ENCODE measurements at regions not wholly inside any gene's neighbourhood (a gene's known extent, or its start where the extent isn't known, plus 50 kb on each side); places are given as distances from the start of the nearest gene placed in this dataset.

DNA sequence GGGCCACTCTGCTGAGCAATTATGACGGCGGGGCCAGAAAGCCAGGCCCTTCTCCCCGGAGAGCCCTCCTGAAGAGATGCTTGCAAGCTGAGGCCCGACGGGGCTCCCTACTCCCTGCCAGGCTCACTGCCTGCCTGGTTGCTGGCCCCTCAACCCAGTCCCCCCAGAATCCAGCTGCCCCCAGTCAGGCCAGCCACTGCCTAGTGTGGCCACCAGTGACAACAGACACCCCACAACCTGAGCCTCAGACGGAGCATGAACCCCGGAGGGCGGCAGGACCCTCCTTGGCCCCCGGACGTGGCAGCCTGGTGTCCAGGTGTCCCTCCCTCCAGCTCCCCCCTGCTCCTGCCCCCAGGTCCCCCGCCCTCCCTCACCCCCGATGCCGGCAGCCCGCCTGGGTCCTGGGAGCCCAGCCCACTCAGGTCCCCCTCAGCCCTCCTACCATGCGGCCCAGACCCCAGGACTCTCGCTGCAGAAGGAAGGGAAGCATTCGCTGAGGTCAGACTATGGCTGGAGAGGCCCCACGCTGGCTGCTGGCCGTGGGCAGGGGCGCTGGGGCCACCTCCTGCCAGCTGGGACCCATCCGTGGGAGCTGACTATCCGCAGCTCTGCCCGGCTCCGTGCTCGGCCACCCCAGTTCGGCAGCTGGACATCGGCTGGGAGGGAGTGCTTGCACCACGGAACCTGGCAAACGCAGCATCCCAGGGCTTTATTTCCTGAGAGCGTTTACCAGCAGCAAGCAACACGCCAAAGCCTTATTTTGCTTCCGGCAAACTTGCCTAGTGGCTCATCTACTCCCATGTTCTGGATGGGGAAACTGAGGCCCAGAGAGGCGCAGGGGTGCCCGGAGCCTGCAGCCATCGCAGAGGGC, 89.8 kb downstream of the UNCX start:
- DNase-seq, result no peak

DNA sequence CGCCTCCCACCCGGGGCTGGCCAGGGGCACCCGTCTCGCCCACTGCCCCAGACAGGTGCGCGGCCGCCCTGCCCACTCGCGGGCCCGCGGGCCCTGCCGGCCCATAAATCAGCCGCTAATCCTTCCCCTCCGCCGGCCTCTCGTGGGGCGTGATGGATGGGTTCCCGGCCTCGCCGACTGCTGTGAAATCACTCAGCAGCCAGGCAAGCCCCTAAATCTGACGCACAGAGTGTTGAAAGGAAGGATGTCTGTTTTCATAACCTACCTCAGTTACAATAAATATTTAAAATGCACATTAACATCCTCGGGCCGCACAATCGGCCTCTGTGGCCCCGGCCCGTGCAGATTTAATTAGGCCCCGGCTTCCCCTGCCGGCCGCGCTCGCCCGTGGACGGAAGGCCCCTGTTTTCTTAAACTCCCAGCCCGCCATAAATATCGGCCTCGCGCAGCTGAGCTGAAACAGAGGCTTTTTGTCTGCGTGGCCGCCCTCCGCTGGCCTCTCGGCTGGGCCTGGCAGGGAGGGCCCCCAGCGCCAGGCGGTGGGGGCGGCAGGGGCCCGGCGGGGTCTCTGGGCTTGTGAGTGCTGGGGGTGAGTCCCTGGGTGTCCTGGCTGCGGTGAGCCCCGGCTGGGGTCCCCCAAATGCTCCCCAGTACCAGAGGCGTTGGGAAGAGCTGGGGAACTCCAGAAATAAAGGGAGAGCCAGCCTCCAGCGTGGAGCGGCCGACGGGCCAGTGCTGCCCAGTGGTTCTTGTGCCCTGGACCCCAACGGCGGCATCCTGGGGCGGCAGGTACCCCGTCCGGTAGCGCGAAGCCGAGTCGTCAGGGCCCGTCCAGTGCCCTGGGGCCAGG, 90.7 kb downstream of the UNCX start:
- DNase-seq, result no peak

DNA sequence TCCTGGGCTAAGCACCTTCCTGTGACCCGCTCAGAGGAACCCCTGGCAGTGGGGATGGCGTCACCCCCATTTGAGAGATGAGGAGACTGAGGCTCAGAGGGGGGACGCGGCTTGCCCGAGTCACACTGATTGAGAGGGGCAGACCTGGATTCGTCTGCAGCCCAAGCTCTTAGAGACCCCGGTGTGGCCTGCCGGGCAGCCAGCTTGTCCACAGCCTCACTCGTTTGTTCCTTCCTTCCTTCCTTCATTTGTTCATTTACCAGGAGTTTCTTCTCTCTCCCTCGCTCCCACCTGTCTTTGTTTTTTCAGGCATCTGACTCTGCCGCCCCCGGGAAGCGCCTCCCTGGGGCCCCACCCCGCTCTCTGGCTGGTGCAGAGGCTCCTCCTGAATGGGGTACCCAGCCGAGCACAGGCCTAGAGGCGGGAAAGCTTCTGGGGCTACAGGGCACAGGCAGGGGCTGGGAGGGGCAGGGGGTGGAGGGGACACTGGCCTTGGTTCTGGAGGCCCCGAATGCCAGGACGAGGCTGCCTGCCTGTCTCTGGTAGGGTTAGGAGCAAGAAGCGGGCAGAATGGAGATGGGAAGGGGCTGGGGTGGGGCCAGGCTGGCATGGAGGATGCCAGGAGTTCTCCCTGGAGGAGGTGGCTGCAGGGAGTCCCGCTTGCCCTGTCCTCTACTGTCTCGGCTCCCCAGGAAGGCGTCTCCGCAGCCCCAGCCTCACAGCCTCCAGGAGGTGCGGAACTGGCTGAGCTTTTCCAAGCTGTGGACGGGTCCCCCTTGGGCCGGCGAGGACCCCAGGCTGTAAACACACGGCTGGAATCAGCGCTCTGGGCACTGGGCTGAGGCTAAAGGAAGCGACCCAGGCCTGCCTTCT, 91.6 kb downstream of the UNCX start:
- no peak for DNase-seq

DNA sequence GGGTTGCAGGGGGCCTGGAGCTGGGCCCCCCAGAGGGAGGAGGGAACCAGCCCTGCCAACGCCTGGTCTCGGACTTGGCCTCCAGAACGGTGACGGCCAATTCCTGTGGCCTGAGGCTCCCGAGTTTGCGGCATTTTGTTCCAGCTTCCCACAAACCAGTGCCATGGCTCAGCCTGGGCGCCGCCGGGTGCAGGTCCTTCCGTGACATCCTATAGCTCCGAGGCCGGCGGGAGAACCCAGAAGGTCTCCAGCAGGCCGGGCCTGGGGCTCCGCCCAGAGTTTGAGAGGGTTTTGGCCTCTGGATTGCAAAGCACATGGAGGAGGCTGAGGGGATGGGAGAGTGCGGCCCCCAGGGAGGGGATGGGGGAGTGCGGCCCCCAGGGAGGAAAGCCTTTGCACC, 92.6 kb downstream of the UNCX start:
- DNase-seq, result no peak

DNA sequence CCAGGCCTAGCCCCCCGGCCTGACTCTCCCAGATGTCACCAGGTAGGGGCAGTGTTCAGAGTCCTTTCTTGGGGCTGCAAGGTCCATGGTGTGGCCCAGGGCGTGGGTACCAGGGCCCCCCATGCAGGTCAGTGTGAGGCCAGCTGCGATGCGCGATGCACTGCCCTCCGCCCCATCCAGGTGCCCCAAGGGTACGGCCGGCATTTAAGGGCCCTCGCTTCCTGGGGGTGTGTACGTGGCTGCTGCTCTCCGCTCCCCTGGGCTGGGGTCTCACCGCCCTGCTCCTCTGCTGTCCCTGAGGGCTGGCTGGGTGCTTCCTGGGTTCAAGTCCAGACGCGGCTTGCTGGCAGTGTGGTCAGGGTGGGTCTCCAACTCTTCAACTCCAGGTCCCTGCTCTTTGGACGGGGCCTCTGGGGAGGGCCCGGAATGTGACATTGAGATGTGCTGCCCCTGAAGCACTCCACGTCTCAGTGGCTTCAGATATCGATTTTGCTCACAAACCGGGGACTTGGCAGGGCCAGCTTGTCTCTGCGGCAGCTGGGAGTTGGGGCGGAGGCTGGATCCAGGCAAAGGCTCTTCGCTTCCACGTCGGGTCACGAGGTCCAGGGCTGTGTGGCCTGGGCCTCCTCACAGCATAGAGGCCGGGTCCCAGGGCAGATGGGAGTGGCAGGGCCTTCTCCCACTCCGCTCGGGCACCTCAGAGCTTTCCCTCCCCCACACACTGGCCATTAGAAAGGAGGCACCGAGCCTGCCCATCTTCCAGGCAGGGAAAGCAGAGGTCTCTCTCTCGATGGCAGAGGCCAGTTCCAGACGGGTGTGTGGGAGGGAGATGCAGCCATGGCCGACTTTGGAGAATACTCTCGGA, 93.2 kb downstream of the UNCX start:
- DNase-seq, result no peak

DNA sequence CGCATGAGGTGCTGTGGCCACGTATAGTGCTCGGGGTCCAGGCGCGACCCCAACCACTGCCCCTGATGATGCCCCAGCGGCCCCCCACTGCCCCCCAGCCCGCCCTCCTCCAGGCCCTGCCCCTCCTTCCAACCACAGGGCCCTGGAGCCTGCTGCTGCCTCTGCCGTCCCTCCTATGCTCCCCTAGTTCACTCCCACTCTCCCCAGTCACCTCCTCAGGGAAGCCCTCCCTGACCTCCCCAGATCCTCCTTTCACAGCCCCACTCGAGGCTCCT, 93.8 kb downstream of the UNCX start:
- no peak for DNase-seq

DNA sequence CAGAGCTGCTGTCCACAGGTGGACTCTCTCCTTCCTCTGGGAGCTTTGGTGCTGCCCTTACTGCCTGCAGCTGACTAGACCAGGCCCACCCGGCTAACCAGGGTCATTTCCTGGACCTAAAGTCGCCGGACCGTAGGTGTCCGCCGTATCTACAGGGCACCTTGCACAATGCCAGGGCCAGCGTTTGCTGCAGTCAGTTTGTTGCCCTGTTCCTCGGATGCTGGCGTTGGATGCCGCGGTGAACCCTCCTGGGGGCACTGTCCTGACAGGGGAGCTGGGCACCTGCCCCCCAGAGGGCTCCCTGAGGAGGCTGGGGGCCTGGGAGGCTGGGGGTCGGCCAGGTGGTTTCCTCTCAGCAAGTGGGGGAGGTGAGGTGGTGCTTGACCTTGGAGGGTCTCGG, 96.6 kb downstream of the UNCX start:
- DNase-seq, result no peak

DNA sequence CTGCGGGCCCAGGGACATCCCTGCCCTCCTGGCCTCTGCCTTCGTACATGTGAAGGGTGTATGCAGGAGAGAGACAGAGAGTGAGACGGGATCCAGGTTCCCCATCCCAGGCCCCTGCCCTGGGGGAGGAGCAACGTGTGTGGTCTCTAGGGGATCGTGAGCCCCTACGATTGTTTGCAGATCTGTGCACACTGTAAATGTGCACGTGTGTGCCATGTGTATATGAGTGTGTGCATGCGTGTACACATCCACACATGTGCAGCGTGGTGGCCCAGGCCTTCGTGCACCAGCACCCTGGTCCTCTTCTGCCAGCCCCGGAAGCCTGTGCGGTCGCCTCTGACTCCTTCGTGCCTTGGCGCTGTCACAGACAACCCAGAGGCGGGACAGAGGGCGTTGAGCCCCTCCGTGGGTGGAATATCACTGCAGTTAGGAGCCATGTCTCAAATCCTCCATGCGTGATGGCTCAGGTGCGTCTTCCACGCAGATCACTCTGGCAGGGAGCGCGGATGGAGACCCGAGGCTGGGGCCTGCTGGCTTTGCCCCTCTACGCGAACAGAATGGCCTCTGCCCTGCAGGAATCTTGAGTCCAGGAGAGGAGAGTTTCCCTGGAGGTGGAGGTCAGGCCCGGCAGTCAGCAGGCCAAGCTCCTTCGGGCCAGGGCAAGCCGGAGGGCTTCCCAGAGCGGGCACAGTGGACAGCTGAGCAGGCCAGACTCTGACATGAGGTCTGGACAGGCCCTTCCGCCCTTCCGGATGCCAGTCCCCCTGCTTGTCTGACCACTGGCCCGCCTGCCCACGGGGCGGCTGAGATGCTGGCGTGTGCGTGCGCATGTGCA, 97.5 kb downstream of the UNCX start:
- no peak for DNase-seq

DNA sequence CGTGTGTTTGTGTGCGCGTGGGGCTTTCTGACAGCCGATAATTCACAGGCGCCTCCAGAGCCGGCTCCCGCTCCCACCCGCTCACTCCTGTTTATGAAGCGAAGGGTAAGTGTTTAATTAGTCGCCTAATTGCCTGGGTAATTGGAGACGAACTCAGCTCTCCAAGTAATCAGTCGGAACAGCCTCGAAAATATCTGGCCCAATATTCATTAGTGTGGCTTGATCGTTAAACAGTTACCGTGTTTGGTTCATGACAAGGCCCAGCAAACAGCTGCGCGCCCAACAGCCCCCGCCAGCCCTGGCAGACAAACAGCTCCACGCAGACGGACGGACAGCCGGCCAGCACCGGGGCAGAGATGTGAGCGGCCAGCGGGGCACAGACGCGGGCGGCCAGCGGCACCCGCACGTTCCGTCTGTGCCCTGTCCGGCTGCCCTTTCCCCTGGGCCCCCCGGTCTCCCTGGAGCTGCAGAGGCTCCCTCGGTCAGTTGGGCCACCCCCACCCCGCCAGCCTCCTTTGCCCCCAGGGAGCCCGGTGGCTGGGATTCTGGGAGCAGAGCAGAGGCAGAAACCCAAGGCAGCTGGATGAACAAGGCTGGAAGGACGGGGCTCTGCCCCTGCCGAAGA, 98.2 kb downstream of the UNCX start:
- no peak for DNase-seq

DNA sequence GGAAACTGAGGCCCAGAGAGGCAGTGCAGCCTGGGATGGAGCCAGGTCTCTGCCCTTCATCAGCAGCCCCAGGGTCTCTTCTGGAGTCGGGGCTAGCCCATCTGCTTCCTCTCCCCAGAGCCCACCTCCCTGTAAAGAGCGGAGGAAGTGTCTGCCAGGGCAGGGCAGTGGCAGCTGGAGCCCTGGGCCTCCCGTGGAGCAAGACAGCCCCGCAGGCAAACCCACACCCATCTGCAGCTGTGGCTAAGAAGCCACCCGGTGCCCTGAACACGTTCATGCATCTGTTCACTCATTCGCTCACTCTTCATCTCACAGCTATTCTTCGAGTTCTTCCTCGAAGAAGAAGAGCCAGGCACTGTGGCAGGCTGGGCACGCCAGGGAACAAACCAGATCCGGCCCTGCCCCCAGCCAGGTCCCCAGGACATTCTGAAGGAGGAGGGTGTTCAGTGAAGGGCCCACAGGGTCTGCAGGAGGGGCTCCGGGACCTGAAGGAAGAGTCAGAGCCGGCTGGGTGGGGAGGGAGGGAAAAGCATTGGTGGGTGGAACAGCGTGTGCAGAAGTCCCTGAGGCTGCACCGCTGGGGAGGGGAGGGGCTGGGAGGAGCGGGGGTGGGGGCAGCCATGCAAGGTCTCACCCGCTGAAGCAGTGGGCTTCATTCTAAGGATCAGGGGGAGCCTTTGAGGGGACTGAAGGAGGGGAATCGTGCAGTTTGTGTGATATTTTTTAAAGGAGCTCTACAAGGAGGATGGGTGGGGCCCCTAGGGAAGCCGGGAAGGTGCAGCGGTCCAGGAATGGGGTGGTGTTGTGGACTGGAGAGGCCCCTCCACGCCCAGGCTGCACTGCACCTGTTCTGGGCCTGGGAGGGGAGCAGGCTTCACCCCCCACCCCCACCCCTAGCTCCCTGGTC, 99.1 kb downstream of the UNCX start:
- DNase-seq, result no peak

DNA sequence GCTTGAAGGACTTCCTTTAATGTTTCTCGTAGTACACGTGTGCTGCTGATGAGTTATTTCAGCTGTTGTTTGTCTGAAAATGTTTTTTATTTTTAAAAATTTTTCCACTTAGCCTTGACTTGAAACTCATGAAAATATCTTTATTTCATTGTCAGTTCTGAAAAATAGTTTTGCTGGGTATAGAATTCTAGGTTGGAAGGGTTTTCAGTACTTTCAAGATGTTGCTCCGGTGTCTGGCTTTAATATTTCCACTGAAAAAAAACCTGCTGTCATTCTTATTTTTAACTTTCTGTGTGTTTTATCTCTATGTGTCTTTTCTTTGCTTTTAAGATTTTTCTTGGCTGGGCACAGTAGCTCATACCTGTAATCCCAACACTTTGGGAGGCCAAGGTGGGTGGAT, 103.8 kb downstream of the UNCX start:
- no peak for DNase-seq

DNA sequence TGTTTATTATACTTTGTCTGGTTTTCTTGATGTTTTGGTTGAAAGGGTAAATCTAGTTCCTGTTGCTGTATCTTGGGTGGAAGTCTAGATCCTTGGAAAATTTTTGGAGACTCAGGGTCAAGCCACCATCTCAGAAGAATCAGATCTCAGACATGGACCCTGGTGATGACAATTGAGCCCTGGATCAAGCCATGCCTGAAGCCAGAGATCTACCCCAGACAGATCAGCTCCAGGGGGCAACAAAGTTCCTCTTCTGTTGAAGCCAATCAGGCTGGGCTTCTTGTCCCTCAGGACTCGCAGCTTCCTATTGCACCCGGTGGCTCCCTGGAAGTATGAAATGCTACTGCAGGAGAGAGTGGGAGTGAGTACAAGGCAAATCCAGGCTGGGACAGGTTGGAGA, 106.9 kb downstream of the UNCX start:
- DNase-seq, result no peak

DNA sequence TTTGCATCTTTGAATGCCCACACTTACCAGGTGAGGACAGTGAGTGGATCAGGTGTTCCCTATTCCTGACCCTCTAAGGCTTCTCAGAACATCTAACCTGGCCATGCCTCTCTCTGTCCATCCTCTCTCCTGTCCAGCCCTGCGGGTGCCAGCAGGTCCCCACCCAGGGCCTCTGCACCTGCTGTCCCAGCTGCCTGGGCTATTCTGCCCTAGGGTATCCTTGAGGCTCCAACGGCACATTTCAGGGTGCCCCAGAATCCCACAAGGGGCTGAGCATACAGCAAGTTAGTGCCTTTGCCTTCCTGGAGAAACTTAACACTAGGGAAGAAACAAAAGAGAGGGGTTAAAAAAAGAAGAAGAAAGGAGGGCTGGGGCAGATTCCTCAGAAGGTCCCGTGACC, 107.4 kb downstream of the UNCX start:
- no peak for DNase-seq

DNA sequence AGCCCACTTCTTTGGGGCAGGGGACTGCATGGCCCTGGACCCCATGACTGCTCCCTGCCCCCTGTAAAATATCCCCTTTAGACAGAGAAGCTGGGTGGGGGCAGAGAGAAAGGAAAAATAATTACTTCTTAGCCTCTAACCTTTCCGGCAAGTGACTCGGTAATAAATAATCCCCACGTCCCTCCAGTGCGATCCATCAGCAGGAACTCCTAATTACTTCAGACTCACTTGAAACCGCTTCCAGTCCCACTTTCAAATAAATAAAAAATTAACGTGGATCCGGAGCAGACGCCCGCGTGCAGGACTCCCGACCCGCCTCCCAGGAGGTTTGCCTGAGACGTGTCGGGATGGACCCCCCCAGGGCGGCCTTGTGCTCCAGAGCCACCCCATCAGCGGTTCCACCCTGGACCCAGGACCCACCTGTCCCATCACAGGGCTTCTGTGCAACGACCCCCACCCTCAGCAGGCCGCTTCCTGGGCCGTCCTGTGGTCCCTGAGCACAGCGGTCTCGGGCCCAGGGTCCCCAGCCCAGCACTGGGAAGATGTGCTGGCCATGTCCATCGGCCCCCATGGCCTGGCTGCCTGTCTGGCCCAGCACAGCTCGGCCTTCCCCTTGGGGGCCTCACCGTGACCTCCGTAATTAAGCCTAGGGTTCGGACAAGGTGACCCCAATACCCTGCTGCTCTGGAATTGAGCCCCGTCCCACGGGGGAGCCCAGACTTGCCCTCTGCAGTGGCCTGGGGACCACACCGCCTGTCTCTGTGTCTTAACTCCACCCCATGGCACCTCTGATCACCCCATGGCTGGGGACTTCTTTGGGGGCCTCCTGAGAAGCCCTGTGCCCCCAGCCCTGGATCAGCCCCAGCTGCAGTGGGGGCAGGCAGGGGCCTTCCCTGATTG, 108.0 kb downstream of the UNCX start:
- DNase-seq, result no peak

DNA sequence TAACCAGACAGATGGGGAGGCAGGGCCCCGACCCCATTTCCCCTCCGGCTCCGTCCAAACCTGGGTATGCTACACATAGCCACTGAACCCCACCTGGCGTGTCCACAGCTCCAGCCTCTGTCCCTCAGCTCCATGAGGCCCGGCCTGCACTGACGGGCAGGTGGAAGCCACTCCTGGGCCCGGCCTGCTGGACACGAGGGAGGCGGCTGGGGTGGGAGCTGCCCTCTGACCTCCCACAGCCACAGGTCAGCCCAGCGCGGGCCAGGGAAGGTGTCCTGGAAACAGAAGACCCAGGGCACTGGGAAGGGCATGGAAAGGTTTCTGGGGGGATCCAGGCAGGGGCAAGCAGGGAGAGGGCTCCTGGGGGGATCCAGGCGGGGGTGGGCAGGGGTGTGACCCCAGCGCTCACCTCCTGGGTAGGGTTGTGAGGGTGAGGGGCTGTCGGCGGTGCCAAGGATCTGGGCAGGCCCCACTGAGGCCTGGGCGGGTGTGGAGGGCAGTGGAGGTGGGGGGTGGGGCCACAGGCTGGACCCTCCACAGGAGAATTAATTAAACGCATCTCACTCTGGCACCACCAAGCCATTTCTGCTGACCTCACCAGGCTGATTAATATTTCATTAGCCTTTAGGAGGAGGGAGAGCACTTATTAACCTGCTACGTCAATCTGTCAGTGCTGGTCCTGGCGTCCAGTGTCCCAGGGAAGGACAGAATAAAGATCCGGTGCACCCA, 108.9 kb downstream of the UNCX start:
- no peak for DNase-seq

DNA sequence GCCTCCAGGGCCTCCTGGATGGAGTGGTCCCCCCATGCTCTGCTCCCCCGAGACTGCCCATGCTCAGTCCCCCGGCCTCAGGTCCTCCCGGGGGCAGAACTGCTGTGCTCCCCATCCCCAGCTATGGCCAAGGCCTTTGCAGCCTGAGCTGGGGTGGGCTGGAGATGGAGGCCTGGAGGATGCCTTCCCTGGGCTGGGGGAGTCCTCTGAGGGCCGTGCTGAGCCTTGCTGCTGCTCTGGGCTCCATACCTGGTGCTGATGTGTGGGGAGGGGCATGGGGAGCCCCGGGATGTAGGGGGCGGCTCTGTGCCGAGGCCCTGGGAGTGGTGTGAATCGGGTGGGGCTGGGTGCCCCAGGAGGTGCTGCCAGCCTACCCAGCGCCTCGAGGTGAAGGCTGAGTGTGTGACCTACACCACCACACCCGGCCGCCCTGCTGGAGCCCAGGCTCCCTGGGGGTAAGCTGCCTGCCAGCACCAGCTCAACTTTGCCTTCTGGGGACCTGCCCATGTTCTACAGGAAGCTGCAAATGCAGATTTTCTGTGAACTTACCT, 109.5 kb downstream of the UNCX start:
- DNase-seq, result no peak

DNA sequence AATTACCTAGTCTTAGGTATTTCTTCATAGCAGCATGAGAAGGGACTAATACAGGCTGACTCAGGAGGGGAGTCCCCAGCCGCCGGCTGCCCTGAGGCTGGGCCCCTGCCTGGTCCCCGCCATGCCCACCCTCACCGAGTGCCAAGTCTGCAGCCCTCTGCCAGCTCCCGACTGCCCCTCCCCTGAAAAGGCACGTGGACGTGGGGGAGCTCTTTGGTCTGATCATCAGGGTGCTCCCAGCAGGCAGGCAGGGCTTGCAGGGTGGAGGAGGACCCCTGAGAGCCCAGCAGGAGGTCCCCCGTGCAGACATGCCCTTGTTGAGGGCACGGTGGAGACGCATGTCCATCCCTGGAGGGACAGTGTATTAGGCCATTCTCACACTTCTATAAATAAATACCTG, 110.9 kb downstream of the UNCX start:
- DNase-seq, result no peak

DNA sequence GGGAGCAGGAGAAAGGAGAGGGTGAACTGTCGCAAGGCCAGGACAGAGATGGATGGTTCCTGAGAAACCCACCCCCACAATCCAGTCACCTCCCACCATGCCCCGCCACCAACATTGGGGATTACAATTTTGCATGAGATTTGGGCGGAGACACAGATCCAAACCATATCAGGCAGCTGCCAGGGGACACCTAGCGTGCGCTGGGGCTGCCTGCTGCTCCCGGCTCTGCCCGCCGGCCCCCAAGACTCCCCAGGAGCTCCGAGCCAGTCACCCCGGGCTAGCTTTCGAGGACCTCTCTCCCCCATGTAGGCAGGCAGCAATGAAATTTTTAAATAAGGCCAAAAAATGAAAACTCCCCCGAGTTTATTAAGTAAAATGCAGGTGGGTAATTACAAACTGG, 111.7 kb downstream of the UNCX start:
- DNase-seq, result no peak

Data from NCI-H1092 (cell line).